Type B pancreatic cell (in vitro differentiated cells): ENCODE measurements at regions not wholly inside any gene's neighbourhood (a gene's known extent, or its start where the extent isn't known, plus 50 kb on each side); places are given as distances from the start of the nearest gene placed in this dataset.

Source experiments
- DNase-seq: peaks from one replicate; pipeline ENCODE4 v3.0.0; 2021; ENCODE audit warnings: mixed read lengths; ENCODE audit not compliant: unreplicated experiment; ENCODE audit errors: extremely low spot score
- H3K27ac Mint-ChIP-seq: 2 replicates; pipeline ENCODE4 v1.8.0; 2021; ENCODE audit warnings: mild to moderate bottlenecking, mixed read lengths
- H3K27me3 Mint-ChIP-seq: 2 replicates; pipeline ENCODE4 v1.8.0; 2021; ENCODE audit warnings: mixed read lengths
- H3K36me3 Mint-ChIP-seq: 2 replicates; pipeline ENCODE4 v1.8.0; 2021; ENCODE audit warnings: mixed read lengths
- H3K4me1 Mint-ChIP-seq: one replicate; pipeline ENCODE4 v1.8.0; 2021; ENCODE audit warnings: mixed read lengths; ENCODE audit not compliant: unreplicated experiment
- H3K4me3 Mint-ChIP-seq: 2 replicates; pipeline ENCODE4 v1.8.0; 2021; ENCODE audit warnings: mild to moderate bottlenecking, mixed read lengths
- H3K9me3 Mint-ChIP-seq: 2 replicates; pipeline ENCODE4 v1.8.0; 2021; ENCODE audit warnings: mixed read lengths
- TF ChIP-seq, protein P1 (sequence below): fragments of 200-600 bp; sonication (generic); conservative IDR thresholded peaks from 2 replicates; pipeline ENCODE4 v1.5.0; 2021; ENCODE audit warnings: antibody characterized with exemption, mild to moderate bottlenecking

DNA sequence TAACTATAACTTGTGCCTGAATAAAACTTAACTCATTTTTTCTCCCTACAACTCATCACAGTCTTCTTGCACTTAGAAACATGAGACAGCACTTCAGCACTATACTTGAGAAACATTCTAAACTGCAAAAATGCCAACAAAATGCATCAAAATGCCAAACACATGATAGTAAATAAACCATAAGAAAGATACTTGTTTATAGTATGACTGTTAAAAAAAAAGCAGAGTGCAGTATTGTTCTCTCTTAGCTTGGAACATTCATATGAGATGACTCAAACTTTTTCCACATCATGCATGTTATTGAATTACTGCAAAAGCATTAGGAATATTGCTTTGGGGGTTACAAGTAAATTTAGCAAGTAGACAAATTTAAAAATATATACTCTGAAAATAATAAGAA, 135.7 kb upstream of the ANXA10 start:
- Mint-ChIP-seq H3K4me3 (no peak overlapping the region), H3K9me3 (peaks cover 9% of the 10 kb centered on the region), H3K27me3 (no peaks in the 10 kb centered on the region), H3K27ac (no peak overlapping the region), H3K36me3 (no peaks in the 10 kb centered on the region), H3K4me1 (no peaks in the 10 kb centered on the region)
- DNase-seq: no peak
- TF ChIP-seq, protein P1, sequence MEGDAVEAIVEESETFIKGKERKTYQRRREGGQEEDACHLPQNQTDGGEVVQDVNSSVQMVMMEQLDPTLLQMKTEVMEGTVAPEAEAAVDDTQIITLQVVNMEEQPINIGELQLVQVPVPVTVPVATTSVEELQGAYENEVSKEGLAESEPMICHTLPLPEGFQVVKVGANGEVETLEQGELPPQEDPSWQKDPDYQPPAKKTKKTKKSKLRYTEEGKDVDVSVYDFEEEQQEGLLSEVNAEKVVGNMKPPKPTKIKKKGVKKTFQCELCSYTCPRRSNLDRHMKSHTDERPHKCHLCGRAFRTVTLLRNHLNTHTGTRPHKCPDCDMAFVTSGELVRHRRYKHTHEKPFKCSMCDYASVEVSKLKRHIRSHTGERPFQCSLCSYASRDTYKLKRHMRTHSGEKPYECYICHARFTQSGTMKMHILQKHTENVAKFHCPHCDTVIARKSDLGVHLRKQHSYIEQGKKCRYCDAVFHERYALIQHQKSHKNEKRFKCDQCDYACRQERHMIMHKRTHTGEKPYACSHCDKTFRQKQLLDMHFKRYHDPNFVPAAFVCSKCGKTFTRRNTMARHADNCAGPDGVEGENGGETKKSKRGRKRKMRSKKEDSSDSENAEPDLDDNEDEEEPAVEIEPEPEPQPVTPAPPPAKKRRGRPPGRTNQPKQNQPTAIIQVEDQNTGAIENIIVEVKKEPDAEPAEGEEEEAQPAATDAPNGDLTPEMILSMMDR: no peak

DNA sequence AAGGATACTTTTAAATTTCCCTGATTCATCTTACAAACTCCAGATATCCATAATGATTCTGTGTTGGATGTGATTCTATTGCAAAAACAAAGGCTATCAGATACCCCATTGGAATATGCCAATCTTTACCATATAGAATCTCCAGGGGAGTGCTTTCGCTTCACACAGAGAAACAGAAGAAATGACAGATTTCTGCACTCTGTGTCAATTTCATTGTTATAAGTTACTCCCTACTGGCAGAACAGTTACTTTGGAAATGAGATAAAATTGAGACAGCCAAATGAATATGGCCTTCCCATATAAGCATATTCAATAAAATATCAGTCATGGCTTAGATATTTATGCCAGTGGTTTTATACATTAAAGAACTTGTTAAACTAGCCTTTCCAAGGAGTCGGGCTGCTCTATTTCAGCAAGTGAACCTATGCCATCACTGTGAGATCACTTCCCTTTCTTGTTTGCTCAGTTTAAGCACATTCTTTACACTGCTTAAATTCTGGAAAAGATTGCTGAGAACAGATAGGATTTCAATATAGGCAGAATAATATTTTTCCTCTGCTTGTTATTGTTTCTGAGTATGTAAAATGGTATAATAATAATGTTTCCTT, 127.5 kb upstream of the ANXA10 start:
- Mint-ChIP-seq H3K36me3 (no peaks in the 10 kb centered on the region), H3K4me3 (no peak overlapping the region), H3K9me3 (no peaks in the 10 kb centered on the region), H3K27ac (no peak overlapping the region), H3K4me1 (no peaks in the 10 kb centered on the region), H3K27me3 (no peaks in the 10 kb centered on the region)
- TF ChIP-seq, protein P1: no peak
- no peak for DNase-seq

DNA sequence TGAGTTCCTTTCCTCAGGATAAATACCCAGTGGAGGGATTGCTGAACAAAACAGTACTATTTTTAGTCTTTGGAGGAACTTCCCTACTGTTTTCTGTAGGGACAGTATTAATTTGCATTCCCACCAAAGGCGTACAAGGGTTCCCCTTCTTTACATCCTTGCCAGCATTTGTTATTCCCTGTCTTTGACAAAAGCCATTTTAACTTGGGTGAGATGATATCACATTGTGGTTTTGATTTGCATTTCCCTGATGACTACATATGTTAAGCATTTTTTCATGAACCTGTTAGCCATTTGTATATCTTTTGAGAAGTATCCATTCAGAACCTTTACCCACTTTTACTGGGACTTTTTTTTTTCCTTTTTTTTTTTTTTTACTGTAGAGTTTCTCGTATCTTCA, 126.2 kb upstream of the ANXA10 start:
- DNase-seq: no peak
- Mint-ChIP-seq H3K4me1 (no peaks in the 10 kb centered on the region), H3K4me3 (no peak overlapping the region), H3K9me3 (no peaks in the 10 kb centered on the region), H3K27me3 (no peaks in the 10 kb centered on the region), H3K36me3 (no peaks in the 10 kb centered on the region), H3K27ac (no peak overlapping the region)
- TF ChIP-seq, protein P1: no peak

DNA sequence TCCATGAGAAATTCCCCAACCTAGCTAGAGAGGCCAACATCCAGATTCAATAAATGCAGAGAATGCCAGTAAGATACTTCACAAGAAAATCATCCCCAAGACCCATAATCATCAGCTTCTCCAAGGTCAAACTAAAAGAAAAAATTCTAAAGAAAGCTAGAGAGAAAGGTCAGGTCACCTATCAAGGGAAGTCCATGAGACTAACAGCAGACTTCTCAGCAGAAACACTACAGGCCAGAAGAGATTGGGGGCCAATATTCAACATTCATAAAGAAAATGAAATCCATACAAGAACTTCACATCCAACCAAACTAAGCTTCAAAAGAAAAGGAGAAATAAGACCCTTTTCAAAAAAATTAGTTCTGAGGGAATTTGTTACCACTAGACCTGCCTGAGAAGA, 118.8 kb upstream of the ANXA10 start:
- Mint-ChIP-seq H3K36me3 (no peaks in the 10 kb centered on the region), H3K27me3 (no peaks in the 10 kb centered on the region), H3K9me3 (peaks cover 13% of the 10 kb centered on the region), H3K27ac (no peak overlapping the region), H3K4me3 (no peak overlapping the region), H3K4me1 (no peaks in the 10 kb centered on the region)
- TF ChIP-seq, protein P1: no peak
- no peak for DNase-seq

DNA sequence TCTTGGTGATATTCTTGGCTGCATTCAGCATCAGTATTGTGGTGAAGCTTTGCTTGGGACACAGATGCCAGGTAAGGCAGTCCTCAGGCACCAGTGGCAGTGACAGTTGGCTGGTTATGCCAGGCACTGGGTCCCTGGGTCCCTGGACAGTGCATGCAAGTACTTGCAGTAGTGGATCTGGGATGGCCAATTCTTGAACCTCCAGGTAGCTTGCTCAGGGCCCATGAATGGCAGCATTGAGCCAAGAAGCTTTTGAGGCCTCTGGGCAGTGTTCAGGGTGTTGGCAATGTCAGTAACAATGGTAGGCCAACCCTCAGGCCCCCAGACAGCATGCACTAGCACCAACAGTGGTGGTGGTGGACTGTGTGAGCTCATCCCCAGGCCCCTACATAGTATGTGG, 106.8 kb upstream of the ANXA10 start:
- no peaks in the 10 kb centered on the region for H3K27me3 Mint-ChIP-seq
- H3K9me3 Mint-ChIP-seq: no peaks in the 10 kb centered on the region
- DNase-seq: no peak
- no peak overlapping the region for H3K4me3 Mint-ChIP-seq
- TF ChIP-seq, protein P1: no peak
- no peaks in the 10 kb centered on the region for H3K36me3 Mint-ChIP-seq
- H3K4me1 Mint-ChIP-seq: no peaks in the 10 kb centered on the region
- H3K27ac Mint-ChIP-seq: no peak overlapping the region

DNA sequence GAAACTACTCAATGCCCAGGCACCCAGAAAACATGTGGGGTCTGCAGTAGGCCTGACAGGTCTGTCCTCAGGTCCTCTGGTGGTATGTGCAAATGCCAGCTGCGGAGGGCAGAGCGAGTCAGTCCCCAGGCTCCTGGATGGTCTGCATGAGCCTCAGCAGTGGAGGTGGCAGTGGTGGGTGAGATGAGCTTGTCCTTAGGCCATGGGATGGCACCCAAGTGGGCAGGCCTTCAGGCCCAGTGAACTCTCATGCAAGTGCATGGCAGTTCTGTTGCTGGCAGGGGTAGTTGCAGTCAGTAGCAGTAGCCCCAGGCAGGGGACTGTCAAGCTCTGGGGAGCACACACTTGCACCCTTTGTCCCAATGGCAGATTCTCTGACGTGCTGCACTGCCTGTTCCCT, 106.3 kb upstream of the ANXA10 start:
- no peaks in the 10 kb centered on the region for H3K36me3 Mint-ChIP-seq
- DNase-seq: no peak
- TF ChIP-seq, protein P1: no peak
- H3K9me3 Mint-ChIP-seq: no peaks in the 10 kb centered on the region
- H3K4me1 Mint-ChIP-seq: no peaks in the 10 kb centered on the region
- no peaks in the 10 kb centered on the region for H3K27me3 Mint-ChIP-seq
- no peak overlapping the region for H3K4me3 Mint-ChIP-seq
- no peak overlapping the region for H3K27ac Mint-ChIP-seq
